NK-92 treated with Interleukin-12 subunit alpha and Interleukin-12 subunit beta, amount 100 ng/mL, for 24 hours (cell line): ENCODE measurements at regions not wholly inside any gene's neighbourhood (a gene's known extent, or its start where the extent isn't known, plus 50 kb on each side); places are given as distances from the start of the nearest gene placed in this dataset.
A peak's percentile ranks its signal among the peaks of the same experiment; 100 is the strongest.

Experiments
- DNase-seq: peaks from one replicate; lab custom pipeline; 2025; lab: John Stamatoyannopoulos, UW

GRCh38 chr10:110355141-110355831 lies 50.6 kb upstream of the SMNDC1 start:
- peak; percentile 54 for DNase-seq

GRCh38 chr10:110355922-110356627 lies 51.4 kb upstream of the SMNDC1 start:
- no peak for DNase-seq

- peak; percentile 73 for DNase-seq
Measured at GRCh38 chr10:110356628-110357245, 52.0 kb upstream of the SMNDC1 start.

GRCh38 chr10:110357252-110357780 lies 52.6 kb upstream of the SMNDC1 start:
- no peak for DNase-seq

- DNase-seq: no peak
Measured at GRCh38 chr10:110357871-110358270, 53.2 kb upstream of the SMNDC1 start.

- DNase-seq: no peak
Measured at GRCh38 chr10:110358278-110358677, 53.6 kb upstream of the SMNDC1 start.

GRCh38 chr10:110358869-110359629 lies 54.3 kb upstream of the SMNDC1 start:
- DNase-seq: no peak

GRCh38 chr10:110360857-110361474 lies 56.2 kb upstream of the SMNDC1 start:
- no peak for DNase-seq

GRCh38 chr10:110361800-110362456 lies 57.2 kb upstream of the SMNDC1 start:
- no peak for DNase-seq

- no peak for DNase-seq
Measured at GRCh38 chr10:110363572-110364411, 59.1 kb upstream of the SMNDC1 start.

GRCh38 chr10:110364531-110364937 lies 59.8 kb upstream of the SMNDC1 start:
- no peak for DNase-seq

- DNase-seq: no peak
Measured at GRCh38 chr10:110365356-110366143, 60.8 kb upstream of the SMNDC1 start.

GRCh38 chr10:110366635-110367034 lies 61.9 kb upstream of the SMNDC1 start:
- no peak for DNase-seq

GRCh38 chr10:110368002-110368401 lies 63.3 kb upstream of the SMNDC1 start:
- no peak for DNase-seq

GRCh38 chr10:110368556-110368955 lies 63.8 kb upstream of the SMNDC1 start:
- no peak for DNase-seq

GRCh38 chr10:110370006-110370405 lies 65.3 kb upstream of the SMNDC1 start:
- no peak for DNase-seq

GRCh38 chr10:110372656-110373055 lies 67.9 kb upstream of the SMNDC1 start:
- DNase-seq: no peak

- DNase-seq: no peak
Measured at GRCh38 chr10:110373059-110373458, 68.3 kb upstream of the SMNDC1 start.

- DNase-seq: no peak
Measured at GRCh38 chr10:110373857-110374654, 69.3 kb upstream of the SMNDC1 start.
